Gastroesophageal sphincter (tissue), 4 donors: ENCODE measurements at regions not wholly inside any gene's neighbourhood (a gene's known extent, or its start where the extent isn't known, plus 50 kb on each side); places are given as distances from the start of the nearest gene placed in this dataset.

ENCODE experiments used
- ATAC-seq: fragments of 150-250 bp; one replicate; pipeline ENCODE4 v1.9.1; 2016; ENCODE audit warnings: mild to moderate bottlenecking, moderate library complexity
- H3K27ac ChIP-seq, 4 donors: fragments of 200-600 bp; sonication (generic) in 3 of 4; 1 replicate in 3 of 4; 2 replicates in 1 of 4; pipeline ENCODE4 v1.5.1; 2016 to 2019
- H3K27me3 ChIP-seq: fragments of 200-600 bp; sonication (generic); one replicate; pipeline ENCODE4 v1.5.1; 2019
- H3K36me3 ChIP-seq, 2 donors: fragments of 200-600 bp; sonication (generic); one replicate each; pipeline ENCODE4 v1.5.1; 2019; ENCODE audit warnings: control low read depth in 1 of 2
- H3K4me1 ChIP-seq, 3 donors: fragments of 200-600 bp; sonication (generic); 1 replicate in 2 of 3; 2 replicates in 1 of 3; pipeline ENCODE4 v1.5.1; 2016 to 2019; ENCODE audit warnings: control low read depth in 2 of 3
- H3K4me3 ChIP-seq, 2 donors: fragments of 200-600 bp; sonication (generic); one replicate each; pipeline ENCODE4 v1.5.1; 2019; ENCODE audit warnings: mild to moderate bottlenecking in 1 of 2, moderate library complexity in 1 of 2
- H3K9me3 ChIP-seq, 3 donors: fragments of 200-600 bp; sonication (generic); one replicate each; pipeline ENCODE4 v1.5.1; 2017 to 2019; ENCODE audit warnings: control low read depth in 2 of 3
- CTCF ChIP-seq, 4 experiments: fragments of 200-600 bp in 2 of 4; fragments of 450-650 bp in 2 of 4; sonication (generic) in 1 of 4; IDR thresholded peaks; one replicate each; pipeline ENCODE4 v1.5.1; 2017 to 2019; ENCODE audit warnings: antibody characterized with exemption in 4 of 4, mild to moderate bottlenecking in 2 of 4, moderate library complexity in 2 of 4
- EP300 ChIP-seq: sonication (generic); formaldehyde crosslinking; IDR thresholded peaks from one replicate; pipeline ENCODE4 v1.6.1; 2017; ENCODE audit warnings: antibody characterized with exemption, mild to moderate bottlenecking
- POLR2A ChIP-seq, 2 donors: fragments of 450-650 bp; IDR thresholded peaks; one replicate each; pipeline ENCODE4 v1.6.1; 2017; ENCODE audit warnings: antibody characterized with exemption in 2 of 2, mild to moderate bottlenecking in 2 of 2, moderate library complexity in 1 of 2
- POLR2AphosphoS5 ChIP-seq: sonication (generic); formaldehyde crosslinking; IDR thresholded peaks from one replicate; pipeline ENCODE4 v1.6.1; 2017; ENCODE audit warnings: antibody characterized with exemption
- WGBS, 2 donors: methylation state at CpG; one replicate each; pipeline ENCODE4 v1.1.5; 2018; ENCODE audit warnings: low coverage in 1 of 2; 5-methylcytosine and 5-hydroxymethylcytosine counted together

GRCh38 chr5:124195411-124195810 is 551.0 kb downstream of the ZNF608 start:
- Histone ChIP-seq H3K4me3 (no peak overlapping the region), H3K4me1 (peaks cover 0 to 16% (median 0%) of the 10 kb centered on the region in 3 donors), H3K36me3 (no peaks in the 10 kb centered on the region), H3K27ac (no peak overlapping the region), H3K27me3 (no peaks in the 10 kb centered on the region), H3K9me3 (no peaks in the 10 kb centered on the region)
- no peak for TF ChIP-seq POLR2AphosphoS5
- TF ChIP-seq EP300 = no peak
- no peak for TF ChIP-seq CTCF (IDR thresholded peaks at IDR 0.05)
- no peak for ATAC-seq
- 62 to 75% methylated on average over 2 of the region's 2 CpGs for whole genome bisulfite sequencing, 2 donors

GRCh38 chr5:124194282-124194681 is 552.2 kb downstream of the ZNF608 start:
- Histone ChIP-seq H3K4me3 (no peak overlapping the region), H3K9me3 (no peaks in the 10 kb centered on the region), H3K27ac (no peak overlapping the region), H3K27me3 (no peaks in the 10 kb centered on the region), H3K4me1 (peaks cover 0 to 11% (median 0%) of the 10 kb centered on the region in 3 donors), H3K36me3 (no peaks in the 10 kb centered on the region)
- 87 to 91% methylated on average over 7 of the region's 7 CpGs for WGBS, 2 donors
- no peak for ATAC-seq
- TF ChIP-seq POLR2AphosphoS5 (no peak), EP300 (no peak)

GRCh38 chr5:124193371-124193789 is 553.1 kb downstream of the ZNF608 start:
- Histone ChIP-seq H3K4me3 (no peak overlapping the region), H3K27me3 (no peaks in the 10 kb centered on the region), H3K36me3 (no peaks in the 10 kb centered on the region), H3K4me1 (peaks cover 0 to 11% (median 0%) of the 10 kb centered on the region in 3 donors), H3K27ac (no peak overlapping the region), H3K9me3 (no peaks in the 10 kb centered on the region)
- no peak for TF ChIP-seq CTCF (IDR thresholded peaks at IDR 0.05)
- TF ChIP-seq EP300 = no peak
- no peak for TF ChIP-seq POLR2AphosphoS5
- no peak for TF ChIP-seq POLR2A (IDR thresholded peaks at IDR 0.05)
- 35 to 40% methylated on average over 1 to 4 of the region's 4 CpGs for WGBS, 2 donors
- ATAC-seq = peak; percentile 53

- Histone ChIP-seq H3K4me1 (peaks cover 0 to 11% (median 0%) of the 10 kb centered on the region in 3 donors), H3K36me3 (no peaks in the 10 kb centered on the region), H3K27ac (no peak overlapping the region), H3K9me3 (no peaks in the 10 kb centered on the region), H3K27me3 (no peaks in the 10 kb centered on the region), H3K4me3 (no peak overlapping the region)
- ATAC-seq = no peak
- WGBS, 2 donors = 100% methylated on average over 2 to 3 of the region's 3 CpGs
- TF ChIP-seq POLR2A (IDR thresholded peaks at IDR 0.05) (no peak), POLR2AphosphoS5 (no peak), EP300 (no peak), CTCF (IDR thresholded peaks at IDR 0.05) (no peak)
These were observed 553.7 kb downstream of the ZNF608 start for GRCh38 chr5:124192716-124193115.

GRCh38 chr5:124185716-124186115 is 560.7 kb downstream of the ZNF608 start:
- no peak for ATAC-seq
- Histone ChIP-seq H3K27me3 (no peaks in the 10 kb centered on the region), H3K27ac (no peak overlapping the region), H3K36me3 (no peaks in the 10 kb centered on the region), H3K4me1 (peaks cover 0 to 5% (median 0%) of the 10 kb centered on the region in 3 donors), H3K9me3 (no peaks in the 10 kb centered on the region), H3K4me3 (no peak overlapping the region)
- TF ChIP-seq POLR2AphosphoS5 (no peak), EP300 (no peak), POLR2A (IDR thresholded peaks at IDR 0.05) (no peak), CTCF (IDR thresholded peaks at IDR 0.05) (no peak)
- 95 to 100% methylated on average over 2 of the region's 3 CpGs for WGBS, 2 donors

GRCh38 chr5:124182133-124182532 is 564.3 kb downstream of the ZNF608 start:
- ATAC-seq = no peak
- TF ChIP-seq EP300 (no peak), POLR2AphosphoS5 (no peak), POLR2A (IDR thresholded peaks at IDR 0.05) (no peak), CTCF (IDR thresholded peaks at IDR 0.05) (no peak)
- Histone ChIP-seq H3K9me3 (no peaks in the 10 kb centered on the region), H3K36me3 (no peaks in the 10 kb centered on the region), H3K4me3 (no peak overlapping the region), H3K27ac (no peak overlapping the region), H3K4me1 (peaks cover 0 to 9% (median 0%) of the 10 kb centered on the region in 3 donors), H3K27me3 (no peaks in the 10 kb centered on the region)
